ENCODE measurements at regions not wholly inside any gene's neighbourhood (a gene's known extent, or its start where the extent isn't known, plus 50 kb on each side); places are given as distances from the start of the nearest gene placed in this dataset.

DNA sequence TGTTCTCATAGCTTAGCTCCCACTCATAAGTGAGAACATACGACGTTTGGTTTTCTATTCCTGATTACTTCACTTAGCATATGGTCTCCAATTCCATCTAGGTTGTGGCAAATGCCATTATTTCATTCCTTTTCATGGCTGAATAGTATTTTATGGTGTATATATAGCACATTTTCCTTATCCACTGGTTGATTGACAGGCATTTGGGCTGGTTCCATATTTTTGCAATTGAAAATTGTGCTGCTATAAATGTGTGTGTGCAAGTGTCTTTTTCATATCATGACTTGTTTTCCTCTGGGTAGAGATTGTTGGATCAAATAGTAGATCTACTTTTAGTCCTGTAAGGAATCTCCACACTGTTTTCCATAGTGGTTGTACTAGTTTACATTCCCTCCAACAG is 133.0 kb upstream of the TAB2 start:
- no peak for DNase-seq

DNA sequence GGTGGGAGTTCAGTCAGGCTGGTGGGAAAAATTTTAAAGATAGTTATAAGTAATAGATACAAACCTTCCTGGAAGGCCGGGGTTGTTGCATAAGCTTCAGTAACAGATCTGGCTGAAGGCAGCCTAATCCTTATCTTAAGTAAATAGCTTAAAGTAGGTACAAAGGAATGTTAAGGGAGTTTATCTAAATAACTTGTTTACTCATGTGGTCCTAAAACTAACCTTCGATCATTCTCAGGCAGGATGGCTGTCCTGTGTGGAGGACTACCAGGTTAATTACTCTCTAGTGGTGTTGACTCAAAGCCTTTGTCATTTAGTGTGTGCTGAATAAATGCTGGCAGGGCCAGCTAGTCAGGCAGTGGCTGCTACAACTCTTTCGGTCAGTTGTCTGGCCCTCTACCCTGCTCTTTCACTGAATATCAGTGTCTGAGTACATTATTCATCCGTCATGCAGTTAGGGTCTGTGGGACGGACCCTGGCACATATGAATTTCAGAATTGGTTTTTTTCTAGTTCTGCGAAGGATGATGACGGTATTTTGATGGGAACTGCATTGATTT is 131.6 kb upstream of the TAB2 start:
- no peak for DNase-seq

DNA sequence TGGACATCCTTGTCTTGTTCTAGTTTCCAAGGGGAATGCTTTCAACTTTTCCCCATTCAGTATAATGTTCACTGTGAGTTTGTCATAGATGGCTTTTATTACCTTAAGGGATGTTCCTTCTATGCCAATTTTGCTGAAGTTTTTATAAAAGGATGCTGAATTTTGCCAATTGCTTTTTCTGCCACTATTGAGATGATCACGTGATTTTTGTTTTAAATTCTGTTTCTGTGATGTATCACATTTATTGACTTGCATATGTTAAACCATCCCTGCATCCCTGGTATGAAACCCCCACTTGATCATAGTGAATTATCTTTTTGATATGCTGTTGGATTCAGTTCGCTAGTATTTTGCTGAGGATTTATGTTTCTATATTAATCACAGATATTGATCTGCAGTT is 130.6 kb upstream of the TAB2 start:
- DNase-seq = no peak

DNA sequence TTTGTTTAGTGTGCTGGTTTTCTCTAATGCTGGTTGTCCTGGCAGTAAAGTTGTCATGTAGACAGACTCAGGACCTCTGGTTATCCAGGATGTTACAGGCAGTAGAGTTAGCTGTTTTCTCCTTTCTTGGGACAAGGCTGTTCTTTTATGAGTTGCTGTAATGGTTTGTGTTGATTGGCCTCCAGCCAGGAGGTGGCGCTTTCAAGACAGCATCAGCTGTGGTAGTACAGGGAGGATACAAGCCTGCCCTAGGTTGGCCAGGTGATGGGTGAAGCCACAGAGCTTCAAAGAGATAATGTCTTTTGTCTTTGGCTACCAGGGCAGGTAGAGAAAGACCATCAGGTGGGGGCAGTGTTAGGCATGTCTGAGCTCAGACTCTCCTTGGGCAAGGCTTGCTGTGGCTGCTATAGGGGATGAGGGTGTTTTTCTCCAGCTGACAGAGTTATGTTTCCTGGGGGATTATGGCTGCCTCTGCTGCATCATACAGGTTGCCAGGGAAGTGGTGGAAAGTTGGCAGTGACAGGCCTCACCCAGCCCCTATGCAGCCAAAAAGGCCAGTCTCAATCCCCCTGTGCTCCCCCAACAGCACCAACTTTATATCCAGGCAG is 127.2 kb upstream of the TAB2 start:
- DNase-seq = no peak

DNA sequence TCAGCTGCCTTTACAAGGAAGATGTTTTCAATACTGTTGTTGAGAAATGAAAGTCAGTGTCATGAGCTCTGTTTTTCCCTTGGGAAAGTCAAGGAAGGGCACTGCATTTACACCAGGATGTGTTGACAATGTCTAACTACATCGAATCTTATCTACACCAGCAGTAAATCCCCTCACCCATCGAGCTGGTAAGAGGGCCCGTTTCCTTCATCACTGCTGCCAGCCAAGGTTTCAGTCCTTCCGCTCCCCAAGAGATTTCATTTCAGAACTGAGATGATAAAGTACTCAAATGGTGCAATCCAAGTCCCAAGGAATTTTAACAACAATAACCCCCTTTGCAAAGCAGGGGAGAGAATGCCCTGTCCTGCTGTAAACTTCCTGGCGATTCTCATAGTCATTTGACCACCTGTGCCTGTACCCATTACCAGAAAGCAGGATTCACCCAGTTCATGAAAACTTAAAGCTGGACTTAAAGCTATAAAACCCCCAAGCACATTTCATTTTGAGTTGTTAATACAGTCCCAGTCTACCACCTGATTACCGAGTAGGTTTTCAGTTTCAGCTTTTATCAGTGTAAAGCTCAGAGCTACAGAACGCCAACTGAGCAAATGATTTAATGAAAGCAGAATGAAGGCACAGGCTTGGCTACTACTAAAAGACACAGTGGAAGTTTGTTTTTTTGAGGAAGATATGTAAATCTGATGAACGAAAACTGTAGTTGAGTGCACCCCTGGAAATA is 122.5 kb upstream of the TAB2 start:
- no peak for DNase-seq

DNA sequence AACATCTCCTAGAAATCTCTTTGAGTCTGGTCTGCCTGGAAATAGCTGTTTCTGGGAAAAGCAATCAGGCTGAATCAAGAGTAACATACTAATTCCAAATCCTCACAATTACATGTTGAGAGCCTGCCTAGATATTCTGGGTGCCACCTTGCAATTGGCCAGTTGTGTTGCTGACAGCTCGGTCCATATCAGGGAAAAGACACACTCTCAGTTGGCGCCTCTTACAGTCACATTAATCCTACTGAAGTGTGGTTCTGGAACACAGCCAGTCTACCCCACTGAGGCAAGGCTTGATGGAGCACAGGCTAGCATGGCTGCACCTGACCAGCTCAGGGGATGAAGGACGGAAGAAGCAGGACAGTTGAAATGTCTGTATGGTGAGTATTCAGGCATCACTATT is 121.4 kb upstream of the TAB2 start:
- no peak for DNase-seq

DNA sequence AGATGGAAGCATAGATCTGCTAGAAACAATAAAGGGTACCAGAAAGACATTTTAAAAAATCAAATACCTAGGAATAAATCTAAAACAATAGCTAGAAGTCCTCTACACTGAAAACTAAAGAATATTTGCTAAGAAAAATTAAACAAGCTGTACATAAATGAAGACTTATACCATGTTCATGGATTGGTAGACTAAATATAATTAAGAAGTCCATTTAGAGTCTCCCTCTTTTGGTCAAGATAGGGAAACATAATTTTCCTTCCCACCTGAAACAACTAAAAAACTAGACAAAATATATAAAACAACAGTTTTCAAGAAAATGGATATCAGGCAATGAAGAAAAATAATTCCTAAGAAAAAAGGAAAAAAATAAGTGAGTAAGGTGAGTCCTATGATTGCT is 120.0 kb upstream of the TAB2 start:
- no peak for DNase-seq

DNA sequence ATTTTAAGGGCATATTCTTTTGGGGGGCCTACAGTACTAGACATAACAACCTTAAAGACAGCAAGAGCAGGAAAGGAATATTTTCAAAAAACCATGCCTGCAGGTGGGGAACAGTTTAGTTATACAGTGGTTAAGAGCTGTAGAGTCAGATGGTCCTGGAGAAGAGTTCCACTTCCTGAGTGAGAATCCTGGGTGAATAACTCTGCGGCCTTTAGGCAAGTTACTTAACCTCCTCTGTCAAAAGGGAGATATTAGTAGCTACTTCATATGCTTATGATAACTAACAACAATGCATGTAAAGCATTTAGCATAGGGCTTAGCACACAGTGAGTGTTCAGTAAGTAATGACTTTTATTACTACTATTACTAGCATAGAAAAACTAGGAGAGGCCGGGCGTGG is 119.2 kb upstream of the TAB2 start:
- no peak for DNase-seq

DNA sequence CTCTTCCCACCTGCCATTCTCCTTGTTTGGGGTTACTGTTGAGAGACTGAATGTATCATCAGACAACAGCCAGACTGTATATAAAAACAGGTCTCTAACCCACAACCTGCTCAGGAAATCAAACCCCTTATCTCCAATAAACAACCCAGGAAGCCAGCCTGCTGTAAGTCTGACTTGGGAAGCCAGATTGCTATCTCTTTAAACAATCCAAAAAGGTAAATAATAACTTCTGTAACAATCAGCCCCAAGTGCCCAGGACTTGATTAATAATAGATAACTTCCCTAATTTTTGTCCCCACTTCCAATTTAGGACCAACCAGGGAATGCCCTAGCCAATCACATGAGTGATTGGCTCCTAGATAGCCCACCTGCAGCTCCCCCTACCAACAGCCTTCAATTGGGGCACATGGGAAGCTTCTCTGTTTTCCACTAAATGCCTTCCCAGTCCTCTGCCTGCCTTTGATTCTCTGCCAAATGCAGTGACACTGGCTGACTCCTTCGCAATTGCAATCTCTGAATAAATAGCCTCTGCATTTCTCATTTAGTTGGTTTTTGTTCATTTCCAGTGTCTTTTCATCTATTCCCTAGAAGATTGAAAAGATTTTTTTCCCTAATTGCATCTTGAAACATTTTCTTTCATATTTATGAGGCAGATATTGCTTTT is 117.1 kb upstream of the TAB2 start:
- no peak for DNase-seq

DNA sequence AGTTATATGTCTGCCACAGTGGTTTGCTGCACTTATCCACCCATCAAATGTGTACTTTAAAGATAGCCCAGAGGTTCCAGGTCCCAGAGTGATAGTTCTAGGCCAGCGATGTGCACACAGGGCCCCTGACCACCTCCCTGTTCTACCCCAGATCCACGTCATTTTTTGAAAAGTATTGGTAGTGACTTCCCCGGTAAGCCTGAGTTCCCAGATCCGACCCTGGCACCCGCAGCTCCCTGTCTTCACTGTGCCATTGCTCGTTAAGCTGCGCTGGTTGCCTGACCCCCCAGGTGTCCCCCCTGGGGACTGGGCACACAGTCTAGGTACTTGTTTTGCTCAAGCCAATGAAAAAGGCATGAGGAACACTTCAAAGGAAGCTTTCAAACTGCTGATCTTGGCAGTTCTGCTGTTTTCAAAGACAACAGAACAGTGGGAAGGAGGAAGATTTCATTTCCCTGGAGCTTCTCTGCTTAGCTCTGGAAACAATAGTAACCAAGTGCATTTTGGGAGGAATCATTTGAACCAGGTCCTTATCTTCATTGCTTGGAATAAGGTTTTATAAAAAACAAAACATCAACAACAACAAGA is 116.3 kb upstream of the TAB2 start:
- no peak for DNase-seq

DNA sequence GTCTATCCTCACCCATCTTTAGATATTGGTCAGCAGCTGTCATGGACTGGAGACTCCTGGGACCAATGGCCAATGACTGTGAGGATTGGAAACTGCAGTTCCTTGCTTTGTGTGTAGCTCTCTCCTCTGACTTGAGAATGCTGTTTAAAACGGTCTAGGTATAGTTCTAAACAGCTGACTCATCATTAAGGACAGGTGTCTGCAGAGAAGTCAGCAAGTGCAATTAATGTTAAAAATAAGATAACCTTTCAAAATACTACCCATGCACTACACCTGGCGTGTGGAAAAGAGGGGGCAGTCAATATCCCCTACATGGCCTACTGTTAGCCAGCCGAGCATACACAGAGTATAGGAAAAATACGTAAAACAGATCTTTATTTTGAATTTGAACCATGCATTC is 115.4 kb upstream of the TAB2 start:
- DNase-seq = no peak

DNA sequence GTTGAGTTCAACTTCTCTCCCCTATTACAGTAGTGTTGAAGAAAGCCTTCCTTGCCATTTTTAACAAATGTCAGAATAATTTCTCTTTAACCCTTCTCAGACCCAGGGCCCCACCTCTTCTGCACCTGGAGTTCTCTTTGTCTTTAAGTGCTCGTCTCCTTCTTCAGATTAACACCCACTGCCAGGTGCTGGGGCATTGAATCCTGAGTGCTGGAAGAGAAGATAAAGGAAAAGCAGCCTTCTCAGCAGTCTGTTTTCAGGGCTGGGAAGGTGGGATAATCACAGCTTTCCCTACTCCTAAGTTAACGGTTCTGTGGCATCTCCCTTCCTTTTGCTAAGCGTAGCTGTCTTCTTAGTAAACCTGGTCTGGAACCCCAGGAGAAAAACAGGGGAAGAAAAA is 114.6 kb upstream of the TAB2 start:
- DNase-seq = no peak

DNA sequence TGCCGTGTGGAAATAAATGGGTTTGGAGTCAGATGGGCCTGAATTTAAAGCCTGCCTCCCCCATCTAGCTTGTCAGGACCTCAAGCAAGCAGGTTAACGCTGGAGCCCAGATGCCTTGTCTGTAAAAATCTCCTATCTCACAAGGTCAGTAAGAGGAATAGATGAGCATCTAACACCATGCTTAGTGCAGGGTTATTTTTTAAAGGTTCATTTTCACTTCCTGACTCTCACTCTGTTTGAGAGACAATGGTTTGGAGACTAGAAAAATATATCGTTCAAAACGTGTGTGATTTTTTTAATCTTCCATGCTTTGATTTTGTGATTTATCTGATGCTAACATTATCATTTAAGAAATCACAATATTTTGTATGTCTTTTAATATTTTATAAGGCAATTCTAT is 114.0 kb upstream of the TAB2 start:
- no peak for DNase-seq

DNA sequence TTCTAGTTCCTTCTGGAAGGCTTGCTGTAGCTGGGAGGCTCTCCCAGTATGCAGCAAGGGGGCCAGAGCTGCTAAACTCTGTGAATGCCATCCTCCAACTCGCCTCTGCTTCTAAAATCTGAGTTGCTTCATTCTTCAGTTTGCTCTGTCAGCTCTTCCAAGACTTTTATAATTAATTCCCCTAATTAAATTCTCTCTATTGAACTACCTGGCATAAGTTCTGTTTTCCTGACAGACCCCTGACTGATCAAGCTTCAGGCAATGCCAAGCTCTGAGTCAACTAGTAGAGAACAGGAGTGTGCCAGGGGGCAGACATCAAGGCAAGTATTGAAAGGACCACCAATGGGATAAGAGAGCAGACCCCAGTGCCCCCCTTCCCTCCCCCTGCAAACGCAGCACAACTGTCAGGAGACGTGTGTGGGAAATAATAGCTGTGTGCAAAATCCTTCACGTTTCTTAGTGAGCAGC is 109.3 kb upstream of the TAB2 start:
- DNase-seq = no peak

DNA sequence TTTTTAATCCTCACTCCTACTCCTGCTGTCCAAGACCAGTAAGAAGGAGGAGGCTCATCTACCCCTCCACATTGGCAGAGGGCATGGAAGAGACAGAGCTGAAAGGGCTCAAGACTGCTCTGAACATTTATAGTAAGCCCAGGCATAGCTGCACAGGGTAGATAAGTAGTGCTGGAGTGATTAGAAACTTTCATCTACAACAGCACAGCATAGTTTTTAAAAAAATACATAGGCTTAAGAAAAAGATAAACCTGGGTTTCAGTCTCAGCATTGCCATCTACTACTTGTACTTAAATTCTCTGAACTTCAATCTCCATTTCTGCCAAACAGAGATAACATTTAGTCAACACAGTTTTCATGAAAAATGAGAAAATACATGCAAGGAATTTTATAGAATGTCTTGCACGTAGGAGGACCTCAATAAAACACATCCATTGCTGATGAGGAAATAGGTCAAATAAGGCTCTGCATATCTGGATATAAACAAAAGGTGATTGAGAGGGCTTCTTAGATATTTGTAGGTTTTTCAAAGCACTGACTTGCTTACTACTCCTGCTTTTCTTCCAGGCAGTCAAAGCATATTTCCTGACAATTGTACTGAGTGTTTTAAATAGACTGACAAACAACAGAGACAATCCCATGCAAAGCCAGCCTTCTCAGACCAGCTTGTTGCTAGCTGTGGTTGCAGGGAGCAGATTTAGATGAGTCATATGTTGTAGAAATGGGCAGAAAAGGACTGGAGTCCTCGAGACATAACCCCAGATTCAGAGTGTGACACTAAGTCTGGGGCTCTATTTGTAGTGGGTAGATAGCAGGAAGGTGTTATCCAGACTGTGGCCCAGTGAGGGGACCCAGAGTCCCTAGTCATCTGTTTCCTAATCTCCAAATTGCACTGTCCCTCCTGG is 107.4 kb upstream of the TAB2 start:
- DNase-seq = no peak

DNA sequence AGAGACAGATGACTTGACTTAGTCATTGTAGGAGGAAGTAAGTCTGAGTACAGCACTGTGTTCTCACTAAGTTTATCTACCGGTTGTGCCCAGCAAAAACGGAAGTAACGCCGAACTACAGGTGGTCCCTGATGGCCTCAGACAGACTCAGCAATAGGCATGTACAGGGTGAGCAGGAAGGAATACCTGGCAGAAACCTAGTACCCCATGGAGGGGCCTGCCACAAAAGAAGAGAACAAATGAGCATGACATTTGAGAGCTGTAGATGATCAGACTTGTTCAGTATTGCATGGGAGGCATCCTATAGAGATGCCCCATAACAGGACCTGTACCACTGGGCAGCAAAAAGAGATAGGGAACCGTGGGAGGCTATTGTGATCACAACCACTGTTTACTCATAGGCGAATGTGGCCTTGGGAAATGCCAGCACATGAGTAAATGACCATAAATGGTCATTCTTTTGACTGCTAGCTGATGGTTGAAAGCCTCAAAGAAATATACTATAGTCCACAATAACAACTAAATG is 106.4 kb upstream of the TAB2 start:
- no peak for DNase-seq

DNA sequence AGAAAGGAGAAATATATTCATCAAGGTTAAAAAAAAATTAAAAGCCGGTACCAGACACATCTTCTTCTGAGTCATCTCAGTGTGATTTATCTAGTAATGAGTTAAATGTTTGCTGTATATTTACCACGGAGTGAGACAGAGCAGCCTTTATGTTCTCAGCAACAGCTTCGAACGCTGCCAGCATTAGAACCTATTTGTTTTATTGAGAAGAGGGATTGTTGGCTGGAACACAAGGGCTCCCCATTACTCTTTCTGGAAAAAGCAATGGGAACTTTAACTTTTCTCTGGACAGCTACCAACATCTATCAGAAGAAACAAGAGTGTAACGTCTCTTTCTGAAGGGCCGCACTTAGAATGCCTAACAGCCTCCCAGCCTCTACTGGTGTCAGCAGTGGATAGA is 105.3 kb upstream of the TAB2 start:
- no peak for DNase-seq

DNA sequence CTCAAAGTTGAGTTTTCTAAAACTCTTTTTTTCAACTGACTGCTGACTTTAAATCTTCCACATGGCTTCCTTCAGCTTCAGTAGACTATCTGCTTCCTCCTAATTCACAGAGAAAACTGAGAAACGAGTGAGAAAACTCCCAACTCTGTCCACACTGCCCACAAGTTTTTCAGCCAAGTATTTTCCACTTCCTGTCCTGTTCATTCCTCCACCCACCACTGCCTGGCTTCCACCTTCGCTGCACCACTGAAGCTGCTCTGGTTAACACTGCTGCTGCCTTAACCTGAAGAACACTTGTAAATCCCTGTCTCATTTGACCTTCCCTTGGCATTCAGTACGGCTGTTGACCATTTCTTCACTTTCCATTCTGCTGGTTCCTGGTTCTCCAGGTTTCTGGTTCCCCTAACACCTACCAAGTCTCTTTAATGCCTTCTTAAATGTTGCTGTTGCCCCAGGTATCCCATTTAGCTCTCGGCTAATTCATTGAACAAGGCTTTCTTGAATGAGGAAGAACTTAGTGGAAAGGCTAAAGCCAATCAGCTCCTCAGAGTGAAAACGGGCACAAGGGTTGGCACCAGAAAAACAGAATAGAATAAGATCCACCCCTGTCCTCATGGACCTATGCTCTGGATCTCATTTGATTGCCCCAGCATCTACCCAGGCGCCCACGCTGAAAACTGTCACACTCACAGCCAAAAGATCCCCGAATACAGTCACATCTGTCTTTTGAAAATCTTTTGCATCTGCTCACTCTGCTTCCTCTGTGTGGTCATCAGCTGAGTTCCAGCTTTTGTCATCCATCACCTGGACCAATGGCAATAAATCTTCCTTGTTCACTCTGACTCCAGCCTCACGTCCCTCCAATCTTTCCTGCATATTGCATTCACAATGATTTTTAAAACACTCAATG is 104.4 kb upstream of the TAB2 start:
- DNase-seq = no peak

DNA sequence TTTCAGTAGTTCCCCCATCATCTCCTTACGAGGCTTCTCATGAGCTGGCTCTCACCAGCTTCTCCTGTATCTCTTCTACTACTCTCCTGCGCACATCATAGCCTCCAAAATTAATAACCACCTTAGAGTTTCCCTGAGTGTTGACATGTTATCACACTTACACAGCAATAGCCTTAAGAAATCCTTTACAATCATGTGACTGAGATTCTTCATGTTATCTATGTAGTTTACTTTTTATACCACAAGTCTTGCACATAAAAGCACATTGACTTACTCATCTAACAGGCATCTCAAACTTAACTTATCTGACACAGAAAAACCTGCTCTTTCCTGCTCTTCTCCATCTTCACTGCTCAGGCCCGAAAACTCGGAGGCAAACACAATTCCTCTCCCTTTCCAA is 103.7 kb upstream of the TAB2 start:
- no peak for DNase-seq

DNA sequence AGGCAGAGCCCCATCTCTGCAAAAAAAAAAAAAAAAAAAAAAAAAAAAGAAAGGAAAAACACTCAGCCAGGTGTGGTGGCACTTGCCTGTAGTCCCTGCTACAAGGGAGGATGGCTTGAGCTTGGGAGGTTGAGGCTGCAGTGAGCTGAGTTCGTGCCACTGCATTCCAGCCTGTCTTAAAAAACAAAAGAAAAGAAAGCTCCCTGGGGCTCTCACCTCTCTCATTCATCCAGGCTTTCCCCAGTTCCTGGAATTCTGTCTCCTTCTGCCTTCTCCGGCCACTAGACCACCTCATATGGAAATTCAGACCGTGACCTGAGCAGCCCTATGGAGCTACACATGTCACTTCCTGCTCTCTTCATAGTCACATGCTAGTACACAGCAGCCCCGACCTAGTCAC is 101.1 kb upstream of the TAB2 start:
- DNase-seq = no peak

DNA sequence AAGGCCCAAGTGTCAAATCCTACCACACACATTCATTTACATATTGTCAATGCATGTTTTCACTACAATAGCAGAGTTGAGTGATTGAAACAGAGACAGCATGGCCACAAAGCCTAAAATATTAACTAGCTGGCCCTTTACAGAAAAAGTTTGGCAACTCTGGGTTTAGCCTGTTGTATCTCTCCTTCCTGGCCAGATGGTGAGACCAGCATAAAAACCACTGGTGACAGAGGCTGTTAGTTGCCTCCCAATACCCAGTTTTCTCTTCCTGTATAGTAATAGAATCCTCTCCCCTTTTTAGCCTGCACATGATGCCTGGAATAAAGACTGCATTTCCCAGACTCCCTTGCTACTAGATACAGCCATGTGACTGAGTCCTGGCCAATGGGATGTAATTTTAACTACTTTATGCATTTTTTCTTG is 100.0 kb upstream of the TAB2 start:
- DNase-seq = no peak
